ENCODE measurements at regions not wholly inside any gene's neighbourhood (a gene's known extent, or its start where the extent isn't known, plus 50 kb on each side); places are given as distances from the start of the nearest gene placed in this dataset.

DNA sequence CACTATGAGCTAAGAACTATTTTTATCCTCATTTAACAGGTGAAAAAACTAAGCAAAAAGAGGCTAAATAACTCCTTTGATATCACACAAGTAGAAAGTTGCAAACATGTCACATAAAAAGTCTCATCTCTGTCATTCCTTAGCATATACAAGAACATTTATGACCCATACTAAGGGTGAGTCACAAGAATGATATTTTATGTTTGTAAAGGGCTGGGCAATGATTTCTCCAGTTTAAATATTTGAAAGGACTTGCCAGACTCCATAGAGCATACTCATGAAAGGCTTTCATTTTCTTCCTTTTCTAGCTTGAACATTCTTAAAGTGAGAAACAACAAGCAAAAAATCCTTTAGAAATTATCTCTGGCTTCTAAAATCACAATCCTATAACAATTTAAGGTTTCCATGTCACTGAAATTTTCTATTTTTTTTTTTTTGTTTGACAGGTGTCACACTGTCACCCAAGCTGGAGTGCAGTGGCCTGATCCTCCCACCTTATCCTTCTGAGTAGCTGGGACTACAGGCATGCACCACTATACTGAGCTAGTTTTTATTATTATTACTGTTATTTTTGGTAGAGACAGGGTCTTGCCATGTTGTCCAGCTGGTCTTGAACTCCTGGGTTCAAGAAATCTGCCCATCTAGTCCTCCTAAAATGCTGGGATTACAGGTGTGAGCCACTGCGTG, 338.0 kb upstream of the KHDRBS2 start:
- TF ChIP-seq, protein P1, sequence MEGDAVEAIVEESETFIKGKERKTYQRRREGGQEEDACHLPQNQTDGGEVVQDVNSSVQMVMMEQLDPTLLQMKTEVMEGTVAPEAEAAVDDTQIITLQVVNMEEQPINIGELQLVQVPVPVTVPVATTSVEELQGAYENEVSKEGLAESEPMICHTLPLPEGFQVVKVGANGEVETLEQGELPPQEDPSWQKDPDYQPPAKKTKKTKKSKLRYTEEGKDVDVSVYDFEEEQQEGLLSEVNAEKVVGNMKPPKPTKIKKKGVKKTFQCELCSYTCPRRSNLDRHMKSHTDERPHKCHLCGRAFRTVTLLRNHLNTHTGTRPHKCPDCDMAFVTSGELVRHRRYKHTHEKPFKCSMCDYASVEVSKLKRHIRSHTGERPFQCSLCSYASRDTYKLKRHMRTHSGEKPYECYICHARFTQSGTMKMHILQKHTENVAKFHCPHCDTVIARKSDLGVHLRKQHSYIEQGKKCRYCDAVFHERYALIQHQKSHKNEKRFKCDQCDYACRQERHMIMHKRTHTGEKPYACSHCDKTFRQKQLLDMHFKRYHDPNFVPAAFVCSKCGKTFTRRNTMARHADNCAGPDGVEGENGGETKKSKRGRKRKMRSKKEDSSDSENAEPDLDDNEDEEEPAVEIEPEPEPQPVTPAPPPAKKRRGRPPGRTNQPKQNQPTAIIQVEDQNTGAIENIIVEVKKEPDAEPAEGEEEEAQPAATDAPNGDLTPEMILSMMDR (IDR thresholded peaks at IDR 0.05; ENCODE audit: borderline replicate concordance, extremely low read depth, low read length, poor library complexity, severe bottlenecking), result no peak
- no peak for TF ChIP-seq EZH2 (IDR thresholded peaks at IDR 0.05; ENCODE audit: borderline replicate concordance, low read depth, low read length, severe bottlenecking)

All from DND-41 (cell line).